Right lobe of liver (tissue), 4 donors: ENCODE measurements at regions not wholly inside any gene's neighbourhood (a gene's known extent, or its start where the extent isn't known, plus 50 kb on each side); places are given as distances from the start of the nearest gene placed in this dataset.

Experiments
- CTCF ChIP-seq, 4 donors: fragments of 200-600 bp in 3 of 4; fragments of 450-650 bp in 1 of 4; IDR thresholded peaks; one replicate each; pipeline versions ENCODE4 v1.5.1 to v1.8.0; 2016 to 2022; ENCODE audit warnings: antibody characterized with exemption in 4 of 4, mild to moderate bottlenecking in 2 of 4
- POLR2A ChIP-seq: fragments of 450-650 bp; IDR thresholded peaks from one replicate; pipeline ENCODE4 v1.6.1; 2017; ENCODE audit warnings: antibody characterized with exemption, mild to moderate bottlenecking
- donor health status: DM: no; HTN: no; CAD: no.
- donor health status: DM: no; HTN: no; CAD: no.
- donor health status: DM: no; HTN: yes; CAD: no.

DNA sequence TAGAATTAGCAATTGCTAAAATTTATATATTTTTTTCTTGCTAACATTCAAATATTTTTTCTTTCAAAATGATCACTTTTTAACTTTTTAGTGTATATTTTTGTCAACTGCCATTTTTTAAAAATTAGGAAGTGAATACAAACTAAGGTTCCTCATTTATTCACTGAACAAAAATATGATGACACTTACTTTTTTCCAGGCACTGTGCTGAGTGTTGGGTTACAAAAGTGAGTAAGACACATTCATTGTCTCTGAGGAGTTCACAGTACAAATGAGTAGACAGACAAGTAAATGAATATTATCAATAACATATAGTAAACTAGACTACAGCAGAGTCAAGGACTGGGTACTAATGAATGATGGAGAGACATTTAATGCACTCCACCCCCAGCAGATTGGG, 543.5 kb downstream of the PDHA2 start:
- TF ChIP-seq CTCF (IDR thresholded peaks at IDR 0.05) (no peak), POLR2A (no peak)
